GM21447 (cell line): ENCODE measurements at regions not wholly inside any gene's neighbourhood (a gene's known extent, or its start where the extent isn't known, plus 50 kb on each side); places are given as distances from the start of the nearest gene placed in this dataset.
"Not testable (repeated sequence)": the region's sequence is repeated elsewhere in the genome, so short reads cannot be mapped to it uniquely, and the experiment has no call there.

Source experiments
- ATAC-seq: cut with Tn5 transposase; IDR thresholded peaks from one replicate; pipeline ENCODE4 v1.9.1; 2021; ENCODE audit not compliant: unreplicated experiment

DNA sequence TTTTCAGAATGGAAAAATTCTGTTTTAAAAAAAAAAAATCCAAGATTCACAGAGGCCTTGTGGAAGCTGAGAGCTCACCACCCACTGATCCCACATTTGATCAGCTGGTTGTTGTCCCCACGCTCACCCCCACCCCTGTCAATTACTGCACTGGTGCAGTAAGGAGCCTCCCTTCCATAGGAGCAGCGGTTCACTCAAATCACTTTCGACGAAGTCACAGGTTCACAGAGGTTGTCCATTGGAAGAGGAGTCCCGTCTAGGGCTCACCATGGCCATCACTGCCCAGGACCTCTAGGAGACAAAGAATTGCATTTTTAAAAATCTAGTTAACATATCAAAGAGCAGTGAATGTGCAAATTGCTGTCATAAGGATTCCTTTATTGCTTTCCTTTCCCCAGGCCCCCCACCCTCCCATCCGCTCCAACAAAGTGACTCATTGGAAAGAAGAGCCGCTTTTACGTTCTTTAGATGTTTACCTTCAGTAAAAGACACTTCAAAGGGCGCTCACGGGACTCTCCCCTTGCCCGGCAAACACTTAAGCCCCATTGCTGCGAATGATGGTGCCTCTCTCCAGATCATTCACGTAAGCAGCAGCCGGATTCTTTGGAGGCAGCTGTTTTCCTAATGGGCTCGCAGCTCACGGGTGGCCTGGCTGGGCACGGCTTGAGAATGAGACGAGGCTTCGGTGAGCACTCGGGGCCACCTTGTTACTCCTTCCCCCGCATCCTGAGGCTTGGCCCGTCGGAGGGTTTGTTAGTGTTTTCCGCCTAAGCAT, 165.5 kb upstream of the SALL3 start:
- no peak for ATAC-seq

DNA sequence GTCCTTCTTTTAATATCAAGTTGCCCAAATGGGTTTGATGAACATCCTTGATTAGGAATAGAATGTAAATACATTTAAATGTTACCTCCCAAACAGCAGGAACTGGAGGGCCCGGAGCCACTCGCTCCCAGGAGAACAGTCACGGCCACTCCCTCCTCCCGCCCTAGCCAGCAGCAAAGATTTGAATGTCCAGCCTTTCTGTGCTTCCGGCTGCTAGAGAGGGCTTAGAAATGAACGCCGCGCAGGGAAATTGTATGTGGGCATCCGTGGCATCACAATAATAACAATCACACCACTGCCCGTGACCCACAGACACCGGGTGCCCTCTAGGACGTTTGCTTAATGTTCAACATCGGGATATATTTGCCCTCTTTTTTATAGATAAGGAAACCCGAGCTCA, 164.9 kb upstream of the SALL3 start:
- ATAC-seq, result no peak

DNA sequence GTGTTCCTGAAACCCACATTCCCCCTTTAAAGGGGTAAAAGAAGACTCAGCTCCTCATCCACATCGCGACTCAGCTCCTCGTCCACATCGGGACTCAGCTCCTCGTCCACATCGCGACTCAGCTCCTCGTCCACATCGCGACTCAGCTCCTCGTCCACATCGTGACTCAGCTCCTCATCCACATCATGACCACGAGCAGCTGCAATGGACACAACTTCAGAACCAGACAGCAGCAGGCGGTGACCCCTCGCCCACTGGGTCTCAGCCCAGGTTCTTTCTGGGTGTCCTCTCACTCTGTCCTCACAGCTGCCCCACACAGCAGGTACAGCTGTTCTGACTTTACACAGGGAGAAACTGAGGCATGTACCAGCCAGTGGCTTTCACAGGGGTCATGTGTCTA, 163.5 kb upstream of the SALL3 start:
- ATAC-seq, result no peak

DNA sequence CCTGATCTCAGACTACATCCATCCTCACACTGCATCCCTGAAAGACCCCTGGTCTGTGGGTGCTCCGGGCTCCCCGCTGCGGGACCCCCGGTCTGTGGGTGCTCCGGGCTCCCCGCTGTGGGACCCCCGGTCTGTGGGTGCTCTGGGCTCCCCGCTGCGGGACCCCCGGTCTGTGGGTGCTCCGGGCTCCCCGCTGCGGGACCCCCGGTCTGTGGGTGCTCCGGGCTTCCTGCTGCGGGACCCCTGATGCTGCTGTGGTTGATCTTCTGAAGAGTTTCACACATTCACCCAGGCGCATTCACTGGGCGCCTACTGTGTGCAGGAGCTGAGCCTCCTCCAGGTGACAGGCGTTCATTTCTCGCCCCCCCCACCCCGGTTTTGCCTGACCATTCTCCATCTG, 162.7 kb upstream of the SALL3 start:
- ATAC-seq, result no peak

DNA sequence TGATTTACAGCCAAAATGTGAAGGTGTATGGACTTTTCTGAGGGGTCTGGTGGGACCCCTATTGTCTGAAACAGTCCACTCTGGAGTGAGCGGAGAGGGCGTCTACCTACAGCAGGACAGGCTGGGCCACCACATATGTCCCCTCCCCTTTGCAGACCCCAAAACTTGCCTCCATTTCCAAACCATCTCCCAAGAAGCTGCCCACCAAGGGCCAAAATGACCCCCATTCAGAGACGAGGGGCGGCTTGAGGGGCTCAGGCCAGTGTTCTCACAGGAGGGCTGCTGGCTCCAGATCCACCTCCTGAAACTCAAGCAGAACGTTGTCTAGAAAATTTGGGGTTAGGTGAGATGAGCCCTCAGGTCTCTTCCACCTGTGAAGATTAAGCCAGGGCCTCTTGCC, 161.1 kb upstream of the SALL3 start:
- ATAC-seq, result no peak

DNA sequence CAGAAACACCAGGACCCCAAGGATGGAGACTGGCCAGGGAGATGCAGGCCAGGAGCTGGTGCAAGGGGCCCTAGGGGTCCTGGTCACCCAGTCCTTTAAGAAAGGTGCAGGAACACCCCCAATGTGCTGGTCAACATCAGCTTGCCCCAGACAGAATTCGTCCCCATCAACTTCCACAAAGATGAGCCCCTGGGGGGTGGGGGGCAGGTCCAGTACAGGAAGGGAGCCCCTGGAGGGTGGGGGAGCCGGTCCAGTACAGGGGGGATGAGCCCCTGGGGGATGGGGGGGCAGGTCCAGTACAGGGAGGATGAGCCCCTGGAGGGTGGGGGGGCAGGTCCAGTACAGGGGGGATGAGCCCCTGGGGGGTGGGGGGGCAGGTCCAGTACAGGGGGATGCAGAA, 160.7 kb upstream of the SALL3 start:
- no peak for ATAC-seq

DNA sequence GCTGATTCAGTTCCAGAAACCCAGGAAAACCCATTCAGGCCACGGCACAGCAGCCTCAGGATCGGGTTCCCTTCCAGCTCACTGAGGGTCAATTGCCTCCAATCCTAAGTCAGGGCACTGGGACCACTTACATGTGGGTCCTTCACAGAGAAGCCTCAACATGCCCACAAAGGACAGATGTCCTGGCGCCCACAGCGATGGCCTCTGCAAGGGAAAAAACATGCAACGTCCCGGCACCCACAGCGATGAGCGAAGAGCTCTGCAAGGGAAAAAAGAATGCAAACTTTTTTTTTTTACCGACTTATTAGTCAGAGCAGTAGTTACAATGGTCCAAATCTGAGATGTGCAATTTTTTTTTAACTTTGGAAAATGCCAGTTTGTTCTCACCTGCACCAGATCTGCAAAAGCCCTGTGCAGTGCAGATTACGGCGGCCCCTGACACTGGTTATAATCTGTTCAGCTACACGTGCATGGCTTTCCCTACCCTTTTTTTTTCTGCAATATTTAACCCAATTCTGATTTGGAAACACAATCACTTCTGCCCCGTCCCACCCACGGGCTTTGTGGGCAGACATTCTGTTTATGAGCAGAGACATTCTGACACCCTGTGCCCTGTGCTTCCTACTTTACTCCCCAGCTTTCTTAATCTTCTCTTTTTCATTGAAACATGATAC, 159.3 kb upstream of the SALL3 start:
- ATAC-seq, result no peak

DNA sequence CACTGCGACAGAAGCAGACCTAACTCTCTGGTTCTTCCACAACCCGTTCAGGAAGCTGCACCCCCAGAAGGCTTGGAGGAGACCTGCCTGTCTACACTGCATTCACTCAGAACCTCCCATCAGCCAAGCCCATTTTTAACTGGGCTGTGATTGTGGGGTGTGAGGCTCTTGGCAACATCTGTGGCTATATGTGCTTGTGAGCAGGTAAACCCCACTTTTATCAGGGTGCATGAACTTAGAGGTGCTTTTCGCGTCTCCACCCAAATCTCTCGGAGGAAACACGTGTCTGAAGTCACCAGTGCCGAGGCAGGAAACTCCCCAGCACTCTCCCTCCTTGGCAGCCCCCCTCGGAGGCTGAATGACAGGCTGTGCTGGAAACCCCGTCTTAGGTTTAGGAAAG, 158.2 kb upstream of the SALL3 start:
- no peak for ATAC-seq

DNA sequence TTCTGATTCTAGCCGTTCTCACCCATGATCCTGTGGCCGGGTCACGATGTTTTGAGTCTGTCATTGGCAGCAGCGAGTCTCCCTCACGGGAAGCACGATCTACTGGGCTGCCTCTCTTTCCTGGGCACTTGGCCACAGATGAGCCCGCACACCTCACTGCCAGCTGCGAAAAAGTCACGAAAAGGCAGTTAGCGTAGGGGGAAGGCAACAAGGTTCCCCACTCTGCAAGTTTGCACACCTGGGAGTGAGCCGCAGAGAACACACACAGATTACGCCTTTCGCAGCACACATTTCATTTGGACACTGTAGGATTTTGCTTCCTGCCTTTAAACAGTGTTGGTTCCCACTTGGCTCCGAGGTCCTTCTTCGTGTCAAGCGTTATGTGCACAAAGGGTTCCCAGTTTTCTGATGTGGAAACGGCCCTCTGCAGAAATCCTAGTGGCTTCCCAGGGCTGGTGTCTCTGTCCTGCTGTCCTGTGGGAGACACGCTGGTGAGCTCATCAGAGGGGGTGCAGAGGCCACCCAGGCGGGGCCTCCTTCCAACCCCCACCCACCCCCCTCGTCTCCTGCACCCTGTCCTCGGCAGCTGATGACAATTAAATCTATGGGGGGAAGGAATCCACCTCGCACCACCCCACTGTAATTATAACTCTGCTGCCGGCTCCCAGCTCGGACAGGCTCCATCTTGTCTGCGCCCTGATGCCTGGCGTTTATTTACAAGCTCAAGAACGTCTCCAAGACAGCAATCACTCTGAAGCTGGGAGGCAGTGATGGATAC, 157.3 kb upstream of the SALL3 start:
- ATAC-seq, result no peak

DNA sequence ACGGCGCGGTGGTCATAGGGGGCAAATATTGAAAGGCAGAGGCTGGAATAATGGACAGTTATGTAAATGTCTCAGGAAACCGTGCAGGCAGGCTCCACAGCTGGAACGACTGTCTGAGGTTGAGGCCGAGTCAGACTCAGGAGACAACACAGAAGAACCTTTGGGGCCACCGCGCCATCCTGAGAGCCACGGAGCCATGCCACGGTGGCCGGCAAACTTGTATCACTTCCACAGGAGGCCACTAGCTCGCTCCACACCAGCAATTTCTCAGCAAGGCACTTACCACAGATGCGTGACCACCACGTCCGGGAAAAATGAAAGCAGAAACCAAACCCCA, 156.7 kb upstream of the SALL3 start:
- no peak for ATAC-seq

DNA sequence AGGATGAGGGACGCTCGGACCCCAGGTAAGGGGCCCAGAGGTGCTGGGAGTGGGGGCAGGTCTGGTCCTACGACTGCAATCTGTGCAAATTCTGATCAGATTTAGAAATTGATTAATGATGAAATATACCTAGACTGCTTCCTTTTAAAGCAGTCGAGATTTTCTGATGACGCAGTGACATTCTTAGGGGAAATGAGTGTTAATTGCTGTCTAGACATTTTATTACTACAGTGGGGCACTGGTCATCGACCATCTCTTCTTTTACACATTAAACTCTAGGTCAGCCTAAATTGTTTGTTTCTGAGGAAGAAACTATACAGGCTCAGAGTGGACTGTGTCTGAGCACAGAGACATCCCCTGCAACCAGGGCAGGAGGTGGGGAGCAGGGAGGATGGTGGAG, 154.4 kb upstream of the SALL3 start:
- ATAC-seq, result no peak

DNA sequence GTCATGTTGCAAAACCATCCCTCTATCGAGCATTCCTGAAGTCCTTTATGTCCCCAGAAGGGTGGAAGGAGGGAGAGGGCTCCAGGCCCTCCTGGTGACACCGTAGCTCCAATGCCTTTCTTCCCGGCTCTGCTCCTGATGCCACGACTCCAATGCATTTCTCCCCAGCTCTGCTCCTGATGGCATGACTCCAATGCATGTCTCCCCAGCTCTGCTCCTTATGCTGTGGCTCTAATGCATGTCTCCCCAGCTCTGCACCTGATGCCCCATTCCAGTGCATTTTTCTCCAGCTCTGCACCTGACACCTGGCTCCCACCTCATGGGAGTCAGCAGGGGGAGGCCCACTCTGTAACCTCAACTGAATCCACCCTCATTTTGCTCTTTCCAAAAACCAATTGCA, 153.0 kb upstream of the SALL3 start:
- no peak for ATAC-seq

DNA sequence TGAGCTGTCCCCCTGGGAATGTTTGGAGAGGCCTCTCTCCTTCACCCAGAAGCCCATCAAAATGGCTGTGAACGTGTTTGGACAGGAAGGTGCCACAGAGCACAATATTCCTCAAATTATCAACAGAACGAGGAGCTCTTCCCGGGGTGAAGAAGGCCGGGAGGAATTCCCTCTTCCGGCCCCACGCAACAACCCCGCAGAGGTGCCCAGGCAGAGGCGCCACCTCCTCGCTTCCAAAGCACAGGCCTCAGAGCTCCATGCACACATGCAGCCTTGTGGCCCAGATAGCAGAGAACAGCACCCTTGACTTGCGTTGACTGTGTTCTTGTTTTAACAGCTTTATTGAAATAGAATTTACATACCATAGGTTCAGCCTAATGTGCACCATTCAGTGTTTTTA, 152.5 kb upstream of the SALL3 start:
- ATAC-seq, result no peak

DNA sequence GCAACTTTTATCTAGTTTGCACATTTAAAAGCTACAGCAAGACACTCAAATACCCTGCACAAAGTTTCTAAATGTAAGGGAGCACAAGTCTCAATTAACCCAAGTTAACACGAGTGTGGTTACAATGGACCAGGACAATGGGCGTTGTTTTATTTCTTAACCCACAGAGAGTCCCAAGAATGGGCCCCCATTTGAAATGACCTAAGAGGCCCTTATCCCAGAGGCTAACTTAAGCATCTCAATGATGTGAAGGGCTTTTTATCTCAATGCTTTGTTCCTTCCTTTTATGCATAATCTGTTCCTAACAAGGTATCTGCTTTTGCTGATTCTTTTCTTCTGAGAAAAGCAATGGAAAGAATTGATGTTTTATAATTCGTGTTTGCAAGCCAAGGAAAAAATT, 151.5 kb upstream of the SALL3 start:
- no peak for ATAC-seq

DNA sequence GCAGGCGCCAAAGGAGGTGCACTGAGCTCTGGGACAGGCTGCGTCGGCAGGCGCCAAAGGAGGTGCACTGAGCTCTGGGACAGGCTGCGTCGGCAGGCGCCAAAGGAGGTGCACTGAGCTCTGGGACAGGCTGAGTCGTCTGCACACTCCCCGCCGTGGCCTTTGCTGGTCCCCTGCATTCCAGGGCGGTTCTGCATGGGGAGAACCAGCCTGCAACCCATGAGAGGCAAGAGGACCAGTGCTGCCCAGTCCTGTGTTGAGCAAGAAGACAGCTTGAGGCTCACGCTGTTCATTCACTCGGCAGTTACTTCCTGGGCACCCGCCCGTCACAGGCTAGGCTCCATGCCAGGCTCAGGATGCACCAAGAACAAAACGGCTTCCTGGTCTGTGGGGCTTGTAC, 150.6 kb upstream of the SALL3 start:
- not testable (repeated sequence) for ATAC-seq

DNA sequence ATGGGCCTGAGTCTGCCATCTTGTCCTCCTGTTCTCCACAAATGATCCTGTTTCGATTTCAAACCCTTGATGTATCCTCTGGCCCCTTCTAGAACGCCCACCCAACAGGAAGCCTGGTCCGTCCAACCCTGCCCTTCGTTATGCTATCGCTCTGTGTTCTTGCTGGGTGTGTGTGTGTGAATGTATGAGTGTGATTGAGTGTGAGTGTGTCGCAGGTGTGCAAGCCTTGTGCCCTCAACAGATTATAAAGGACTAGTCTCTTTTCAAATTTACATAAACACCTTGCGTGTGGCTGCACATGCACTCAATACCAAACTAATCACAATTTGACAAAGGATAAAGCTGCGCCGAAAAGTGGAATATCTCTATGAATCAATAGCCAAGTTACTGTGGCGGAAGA, 149.5 kb upstream of the SALL3 start:
- ATAC-seq, result no peak

DNA sequence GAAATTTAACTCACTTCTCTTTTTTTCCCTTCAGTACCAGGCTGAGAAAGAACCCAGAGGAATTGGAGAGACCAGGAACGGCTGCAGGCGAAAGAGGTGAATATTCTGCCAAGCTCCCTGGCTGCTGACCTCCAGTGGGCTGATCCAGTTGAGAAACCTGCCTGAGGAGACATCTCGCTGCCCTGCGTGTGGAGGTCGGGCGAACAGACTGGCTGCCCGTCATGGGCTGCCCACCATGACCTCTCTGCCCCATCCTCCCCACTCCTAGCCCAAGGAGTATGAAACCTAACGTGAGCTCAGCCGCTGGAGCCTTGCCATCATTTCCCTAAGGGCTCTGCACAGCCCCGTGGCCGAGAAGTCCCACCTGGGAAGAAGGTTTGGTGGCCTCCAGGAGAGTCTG, 148.8 kb upstream of the SALL3 start:
- ATAC-seq, result no peak

DNA sequence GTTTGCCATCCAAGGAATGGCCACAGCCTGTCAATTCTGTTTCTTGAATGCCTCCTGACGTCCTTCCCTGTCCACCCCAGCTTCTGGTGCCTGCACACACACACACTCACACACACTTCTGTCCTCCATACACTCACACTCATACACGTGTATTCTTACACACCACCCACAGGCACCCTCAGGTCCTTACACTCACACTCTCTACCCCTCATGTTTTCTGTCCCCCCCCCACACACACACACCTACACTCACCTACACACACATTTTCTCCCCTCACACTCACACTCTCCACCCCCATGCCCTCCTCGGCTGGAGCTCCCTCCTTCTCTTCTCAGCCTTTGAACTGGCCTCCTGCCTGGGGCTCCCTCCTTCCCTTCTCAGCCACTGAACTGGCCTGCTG, 148.0 kb upstream of the SALL3 start:
- no peak for ATAC-seq

DNA sequence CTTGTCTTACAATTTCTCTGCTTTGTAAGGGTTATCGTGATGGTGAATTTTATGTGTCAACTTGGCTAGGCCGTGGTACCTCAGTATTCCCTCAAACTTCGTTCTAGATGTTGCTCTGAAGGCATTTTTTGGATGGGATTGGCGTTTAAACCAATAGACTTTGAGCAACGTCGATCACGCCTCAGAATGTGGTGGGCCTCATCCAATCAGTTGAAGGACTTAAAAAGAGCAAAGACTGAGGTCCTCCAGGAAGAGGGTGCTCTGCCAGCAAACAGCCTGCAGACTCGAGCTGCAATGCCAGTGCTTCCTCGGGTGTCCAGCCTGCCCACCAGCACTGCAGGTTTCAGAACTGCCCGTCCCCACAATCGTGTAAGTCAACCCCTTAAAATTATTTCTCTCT, 145.8 kb upstream of the SALL3 start:
- no peak for ATAC-seq

DNA sequence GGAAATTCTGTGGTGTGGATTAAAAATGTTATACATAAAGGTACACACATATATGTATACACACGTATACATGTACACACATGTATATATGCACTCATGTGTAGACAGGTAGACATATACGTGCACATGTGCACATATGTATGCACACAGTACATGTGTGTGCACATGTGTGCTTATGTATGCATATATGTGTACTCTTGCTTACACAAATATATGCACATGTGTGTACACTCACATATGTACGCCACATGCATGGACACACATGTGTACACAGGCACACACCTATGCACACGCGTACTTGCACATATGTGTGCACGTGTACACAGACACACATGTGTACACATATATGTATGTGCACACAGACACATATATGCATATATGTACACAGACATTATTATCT, 142.8 kb upstream of the SALL3 start:
- ATAC-seq, result no peak

DNA sequence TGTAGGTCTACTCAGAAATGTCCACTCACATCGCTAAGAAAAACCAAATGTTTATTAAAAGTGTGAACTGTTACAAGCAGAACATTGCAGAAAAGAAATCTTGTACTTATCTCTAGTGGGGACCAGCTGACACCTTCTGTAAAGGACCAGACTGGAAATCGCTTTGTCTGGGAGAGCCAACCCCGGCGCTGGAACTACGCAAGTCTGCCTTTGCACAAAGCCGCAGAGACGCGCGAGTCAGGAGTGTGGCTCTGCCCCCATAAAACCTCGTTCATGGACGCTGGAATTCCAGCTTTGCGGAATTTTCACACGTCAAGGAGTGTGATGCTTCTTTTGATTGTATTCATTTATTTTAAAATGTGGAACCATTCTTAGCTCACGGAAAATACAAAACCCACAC, 141.9 kb upstream of the SALL3 start:
- no peak for ATAC-seq

DNA sequence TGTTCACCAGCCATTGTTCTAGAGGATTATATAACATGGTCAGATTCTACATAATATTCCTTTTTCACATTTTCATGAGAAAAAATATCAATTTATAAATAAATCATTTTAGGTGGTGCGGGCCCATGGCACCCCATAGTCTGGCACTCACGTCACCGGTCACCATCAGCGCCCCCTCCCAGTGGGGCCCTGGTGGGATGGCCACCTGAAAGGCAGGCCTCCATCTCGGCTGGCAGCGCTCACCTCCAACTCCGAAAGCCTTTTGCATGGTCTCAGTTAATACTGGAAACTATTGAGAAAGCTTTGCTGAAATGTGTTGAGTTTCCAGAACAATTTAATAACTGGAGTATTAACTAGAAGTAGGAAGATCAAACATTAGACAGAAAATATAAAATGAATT, 141.4 kb upstream of the SALL3 start:
- ATAC-seq, result no peak
